Fibroblast of lung (primary cell): ENCODE measurements at regions not wholly inside any gene's neighbourhood (a gene's known extent, or its start where the extent isn't known, plus 50 kb on each side); places are given as distances from the start of the nearest gene placed in this dataset.

Experiments
- DNase-seq, 2 donors: peaks; one replicate each; pipeline versions ENCODE4 v3.0.0 to v3.0.0-alpha.2; 2010; ENCODE audit warnings: low read depth in 2 of 2
- H2AFZ ChIP-seq: 2 replicates; pipeline ENCODE4 v1.5.1; 2012; ENCODE audit warnings: low read length, control low read depth, inconsistent platforms
- H3K27ac ChIP-seq: 2 replicates; pipeline ENCODE4 v1.5.1; 2011; ENCODE audit warnings: low read length, control low read depth; ENCODE audit not compliant: insufficient read depth
- H3K27me3 ChIP-seq: 2 replicates; pipeline ENCODE4 v1.5.1; 2011; ENCODE audit warnings: mild to moderate bottlenecking, low read length; ENCODE audit not compliant: control insufficient read depth, insufficient read depth
- H3K36me3 ChIP-seq: 2 replicates; pipeline ENCODE4 v1.5.1; 2011; ENCODE audit warnings: low read length; ENCODE audit not compliant: control insufficient read depth, insufficient read depth
- H3K4me1 ChIP-seq: 2 replicates; pipeline ENCODE4 v1.5.1; 2011; ENCODE audit warnings: low read length; ENCODE audit not compliant: control insufficient read depth, insufficient read depth; ENCODE audit errors: extremely low read depth
- H3K4me2 ChIP-seq: 2 replicates; pipeline ENCODE4 v1.5.1; 2011; ENCODE audit warnings: low read length, control low read depth; ENCODE audit not compliant: insufficient read depth; ENCODE audit errors: extremely low read depth
- H3K4me3 ChIP-seq, 4 experiments: fragments of 200-600 bp in 1 of 4; sonication (generic) in 1 of 4; replicated peaks in 1 of 4; 2 replicates each; pipeline ENCODE4 v1.5.1; 2011 to 2016; ENCODE audit warnings: low read length in 4 of 4, low read depth in 3 of 4, mild to moderate bottlenecking in 3 of 4, control low read depth in 2 of 4, inconsistent platforms in 1 of 4, mixed read lengths in 1 of 4; ENCODE audit not compliant: insufficient read depth in 1 of 4; ENCODE audit errors: control extremely low read depth in 1 of 4
- H3K79me2 ChIP-seq: 2 replicates; pipeline ENCODE4 v1.5.1; 2012; ENCODE audit warnings: mild to moderate bottlenecking, low read length, inconsistent platforms; ENCODE audit not compliant: control insufficient read depth, insufficient read depth
- H3K9ac ChIP-seq: 2 replicates; pipeline ENCODE4 v1.5.1; 2011; ENCODE audit warnings: mild to moderate bottlenecking, low read length, control low read depth; ENCODE audit not compliant: insufficient read depth
- H3K9me3 ChIP-seq: 2 replicates; pipeline ENCODE4 v1.5.1; 2012; ENCODE audit warnings: low read depth, low read length; ENCODE audit not compliant: control insufficient read depth, insufficient read depth
- H4K20me1 ChIP-seq: 2 replicates; pipeline ENCODE4 v1.5.1; 2011; ENCODE audit warnings: low read length; ENCODE audit not compliant: control insufficient read depth, insufficient read depth; ENCODE audit errors: extremely low read depth
- EZH2 ChIP-seq: IDR thresholded peaks from 2 replicates; pipeline ENCODE4 v1.5.1; 2012; ENCODE audit warnings: low read length, control low read depth, mild to moderate bottlenecking; ENCODE audit errors: missing control alignments
- TF ChIP-seq, protein P1 (sequence below), 2 donors: IDR thresholded peaks in 1 of 2; conservative IDR thresholded peaks in 1 of 2; 1 replicate in 1 of 2; 2 replicates in 1 of 2; pipeline ENCODE4 v1.5.1; 2011 to 2012; ENCODE audit warnings: low read length in 2 of 2, control low read depth in 1 of 2, inconsistent platforms in 1 of 2, low read depth in 1 of 2, mild to moderate bottlenecking in 1 of 2

DNA sequence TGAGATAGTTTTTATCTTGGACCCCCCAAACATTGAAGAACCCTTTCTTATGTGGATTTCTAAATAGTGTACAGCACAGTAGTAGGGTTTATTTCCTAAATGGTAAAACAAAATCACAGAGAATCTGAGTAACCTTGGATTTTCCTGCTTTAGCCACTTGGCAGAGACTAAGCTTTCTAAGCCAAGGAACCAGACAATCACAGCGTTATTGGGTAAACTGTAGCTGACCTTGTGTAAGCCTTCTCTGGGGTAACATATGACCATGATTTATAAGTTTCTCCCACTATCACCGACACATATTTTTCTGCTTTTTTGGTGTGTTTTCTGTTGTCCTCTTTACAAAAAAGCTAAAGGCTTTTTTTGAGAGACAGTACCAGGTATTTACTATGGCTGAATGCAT lies 136.3 kb upstream of the PZP start:
- H3K4me2 ChIP-seq, result no peak overlapping the region

DNA sequence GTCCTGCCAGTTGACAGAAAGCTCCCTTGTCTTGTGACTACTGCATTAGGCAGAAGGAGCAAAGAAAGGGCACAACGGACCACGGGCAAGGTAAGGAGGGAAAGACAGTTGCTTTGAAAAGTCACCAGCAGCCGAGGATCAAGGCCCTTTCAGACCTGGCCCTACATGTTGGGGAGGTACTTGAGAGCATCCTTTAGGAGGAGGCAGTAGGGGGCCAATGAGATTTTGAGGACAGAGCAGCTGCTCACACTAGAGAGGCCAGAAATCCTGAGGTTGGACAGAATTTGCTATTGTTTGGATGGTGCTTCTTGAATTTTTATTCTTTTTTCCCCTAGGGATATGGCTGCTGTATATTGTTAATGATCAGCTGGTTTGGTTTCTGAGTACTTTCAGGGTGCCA lies 135.5 kb upstream of the PZP start:
- H3K36me3 ChIP-seq, result no peaks in the 10 kb centered on the region
- DNase-seq, result no peak
- no peak overlapping the region for H2AFZ ChIP-seq
- H3K79me2 ChIP-seq, result no peaks in the 10 kb centered on the region
- no peak overlapping the region for H3K27ac ChIP-seq
- H3K4me2 ChIP-seq, result no peak overlapping the region
- TF ChIP-seq, protein P1, sequence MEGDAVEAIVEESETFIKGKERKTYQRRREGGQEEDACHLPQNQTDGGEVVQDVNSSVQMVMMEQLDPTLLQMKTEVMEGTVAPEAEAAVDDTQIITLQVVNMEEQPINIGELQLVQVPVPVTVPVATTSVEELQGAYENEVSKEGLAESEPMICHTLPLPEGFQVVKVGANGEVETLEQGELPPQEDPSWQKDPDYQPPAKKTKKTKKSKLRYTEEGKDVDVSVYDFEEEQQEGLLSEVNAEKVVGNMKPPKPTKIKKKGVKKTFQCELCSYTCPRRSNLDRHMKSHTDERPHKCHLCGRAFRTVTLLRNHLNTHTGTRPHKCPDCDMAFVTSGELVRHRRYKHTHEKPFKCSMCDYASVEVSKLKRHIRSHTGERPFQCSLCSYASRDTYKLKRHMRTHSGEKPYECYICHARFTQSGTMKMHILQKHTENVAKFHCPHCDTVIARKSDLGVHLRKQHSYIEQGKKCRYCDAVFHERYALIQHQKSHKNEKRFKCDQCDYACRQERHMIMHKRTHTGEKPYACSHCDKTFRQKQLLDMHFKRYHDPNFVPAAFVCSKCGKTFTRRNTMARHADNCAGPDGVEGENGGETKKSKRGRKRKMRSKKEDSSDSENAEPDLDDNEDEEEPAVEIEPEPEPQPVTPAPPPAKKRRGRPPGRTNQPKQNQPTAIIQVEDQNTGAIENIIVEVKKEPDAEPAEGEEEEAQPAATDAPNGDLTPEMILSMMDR (conservative IDR thresholded peaks at IDR 0.05 in 1 of 2, IDR thresholded peaks at IDR 0.05 in 1 of 2; ENCODE audit: low read depth in 1 of 2, low read length in 2 of 2), result no peak
- no peak for TF ChIP-seq EZH2
- no peaks in the 10 kb centered on the region for H4K20me1 ChIP-seq
- H3K9ac ChIP-seq, result no peak overlapping the region
- no peak overlapping the region for H3K4me3 ChIP-seq
- no peaks in the 10 kb centered on the region for H3K4me1 ChIP-seq
- no peaks in the 10 kb centered on the region for H3K9me3 ChIP-seq
- peaks cover 2% of the 10 kb centered on the region for H3K27me3 ChIP-seq

More for the DNA sequence above, 136.3 kb upstream of the PZP start:
- Histone ChIP-seq H4K20me1 (no peaks in the 10 kb centered on the region), H3K27me3 (peaks cover 2% of the 10 kb centered on the region), H3K9ac (no peak overlapping the region), H3K36me3 (no peaks in the 10 kb centered on the region), H3K27ac (no peak overlapping the region), H3K4me3 (no peak overlapping the region), H3K4me1 (no peaks in the 10 kb centered on the region), H3K9me3 (no peaks in the 10 kb centered on the region), H3K79me2 (no peaks in the 10 kb centered on the region), H2AFZ (no peak overlapping the region)
- peak; percentile 16 to 68 for DNase-seq
- TF ChIP-seq, protein P1 (conservative IDR thresholded peaks at IDR 0.05 in 1 of 2, IDR thresholded peaks at IDR 0.05 in 1 of 2; ENCODE audit: low read depth in 1 of 2, low read length in 2 of 2), result no peak
- TF ChIP-seq EZH2, result no peak

DNA sequence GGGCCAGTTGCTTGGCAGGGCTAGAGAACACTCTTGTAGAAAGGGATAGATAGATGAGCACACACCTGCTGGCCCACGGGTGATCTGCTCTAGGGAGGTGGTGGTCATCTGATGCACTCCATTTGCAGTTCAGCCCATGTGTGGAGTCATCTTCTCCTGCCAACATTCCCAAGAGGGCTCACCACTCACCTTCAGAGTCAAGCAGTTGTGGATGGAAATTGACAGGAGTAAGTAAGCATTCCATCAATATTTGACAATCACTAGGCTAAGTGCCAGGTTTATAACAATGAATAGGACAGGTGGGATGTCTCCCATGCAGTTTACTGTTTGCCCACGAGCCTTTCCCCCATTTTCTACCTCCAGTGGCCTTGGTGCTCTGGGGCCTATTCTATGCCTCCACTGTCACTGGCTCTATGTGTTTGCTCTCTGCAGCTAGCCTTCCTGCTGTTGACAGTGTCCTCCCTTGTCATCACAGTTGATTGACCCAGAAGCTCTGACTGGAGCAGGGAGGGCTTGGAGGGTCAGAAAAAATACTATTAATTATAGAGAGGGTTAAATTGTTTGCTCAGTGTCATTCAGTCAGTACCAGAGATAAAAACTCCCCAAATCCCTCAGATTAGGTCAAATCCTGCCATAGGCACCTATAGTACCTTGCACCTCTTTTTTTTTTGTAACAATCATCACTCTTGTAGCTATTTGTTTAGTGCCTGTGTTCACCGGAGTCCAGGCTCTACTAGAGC lies 134.6 kb upstream of the PZP start:
- H3K27ac ChIP-seq, result no peak overlapping the region
- H2AFZ ChIP-seq, result no peak overlapping the region
- no peak overlapping the region for H3K4me3 ChIP-seq
- no peak overlapping the region for H3K9ac ChIP-seq
- H3K4me2 ChIP-seq, result no peak overlapping the region
- H3K4me1 ChIP-seq, result no peaks in the 10 kb centered on the region
- no peaks in the 10 kb centered on the region for H3K9me3 ChIP-seq
- peaks cover 2% of the 10 kb centered on the region for H3K27me3 ChIP-seq
- H4K20me1 ChIP-seq, result no peaks in the 10 kb centered on the region
- TF ChIP-seq EZH2, result no peak
- TF ChIP-seq, protein P1 (conservative IDR thresholded peaks at IDR 0.05 in 1 of 2, IDR thresholded peaks at IDR 0.05 in 1 of 2; ENCODE audit: low read depth in 1 of 2, low read length in 2 of 2), result no peak
- DNase-seq, result no peak
- no peaks in the 10 kb centered on the region for H3K79me2 ChIP-seq
- no peaks in the 10 kb centered on the region for H3K36me3 ChIP-seq
